ENCODE measurements at regions not wholly inside any gene's neighbourhood (a gene's known extent, or its start where the extent isn't known, plus 50 kb on each side); places are given as distances from the start of the nearest gene placed in this dataset.

DNA sequence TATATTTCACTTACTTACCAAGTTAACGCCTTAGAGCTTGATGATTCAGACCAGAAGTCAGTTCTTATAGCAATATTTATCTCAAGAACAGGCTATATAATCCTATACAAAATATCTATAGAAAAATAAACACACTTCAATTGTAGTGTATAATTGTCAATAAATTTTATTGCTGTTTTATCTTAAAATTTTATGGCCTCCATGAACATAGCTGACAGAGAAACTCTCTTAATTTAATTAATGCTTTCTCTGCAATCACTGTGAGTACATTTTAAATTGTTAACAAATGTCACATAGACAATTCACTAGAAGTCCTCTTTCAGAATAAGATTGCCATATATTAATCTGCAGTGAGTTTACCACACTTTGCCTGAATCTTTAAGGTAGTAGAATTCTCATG lies 178.6 kb downstream of the RFPL4B start:
- TF ChIP-seq, protein P1, sequence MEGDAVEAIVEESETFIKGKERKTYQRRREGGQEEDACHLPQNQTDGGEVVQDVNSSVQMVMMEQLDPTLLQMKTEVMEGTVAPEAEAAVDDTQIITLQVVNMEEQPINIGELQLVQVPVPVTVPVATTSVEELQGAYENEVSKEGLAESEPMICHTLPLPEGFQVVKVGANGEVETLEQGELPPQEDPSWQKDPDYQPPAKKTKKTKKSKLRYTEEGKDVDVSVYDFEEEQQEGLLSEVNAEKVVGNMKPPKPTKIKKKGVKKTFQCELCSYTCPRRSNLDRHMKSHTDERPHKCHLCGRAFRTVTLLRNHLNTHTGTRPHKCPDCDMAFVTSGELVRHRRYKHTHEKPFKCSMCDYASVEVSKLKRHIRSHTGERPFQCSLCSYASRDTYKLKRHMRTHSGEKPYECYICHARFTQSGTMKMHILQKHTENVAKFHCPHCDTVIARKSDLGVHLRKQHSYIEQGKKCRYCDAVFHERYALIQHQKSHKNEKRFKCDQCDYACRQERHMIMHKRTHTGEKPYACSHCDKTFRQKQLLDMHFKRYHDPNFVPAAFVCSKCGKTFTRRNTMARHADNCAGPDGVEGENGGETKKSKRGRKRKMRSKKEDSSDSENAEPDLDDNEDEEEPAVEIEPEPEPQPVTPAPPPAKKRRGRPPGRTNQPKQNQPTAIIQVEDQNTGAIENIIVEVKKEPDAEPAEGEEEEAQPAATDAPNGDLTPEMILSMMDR (IDR thresholded peaks at IDR 0.05), result no peak
- no peak for TF ChIP-seq FOXJ3 (CRISPR knock-in tag; IDR thresholded peaks at IDR 0.05)
- no peak for TF ChIP-seq SMC3 (IDR thresholded peaks at IDR 0.05; ENCODE audit: low read depth, low read length)
- no peak for TF ChIP-seq ELF1 (IDR thresholded peaks at IDR 0.05)
- TF ChIP-seq, protein P2, sequence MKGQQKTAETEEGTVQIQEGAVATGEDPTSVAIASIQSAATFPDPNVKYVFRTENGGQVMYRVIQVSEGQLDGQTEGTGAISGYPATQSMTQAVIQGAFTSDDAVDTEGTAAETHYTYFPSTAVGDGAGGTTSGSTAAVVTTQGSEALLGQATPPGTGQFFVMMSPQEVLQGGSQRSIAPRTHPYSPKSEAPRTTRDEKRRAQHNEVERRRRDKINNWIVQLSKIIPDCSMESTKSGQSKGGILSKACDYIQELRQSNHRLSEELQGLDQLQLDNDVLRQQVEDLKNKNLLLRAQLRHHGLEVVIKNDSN (IDR thresholded peaks at IDR 0.05; ENCODE audit: borderline replicate concordance, low read depth), result no peak
- TF ChIP-seq, protein P3, sequence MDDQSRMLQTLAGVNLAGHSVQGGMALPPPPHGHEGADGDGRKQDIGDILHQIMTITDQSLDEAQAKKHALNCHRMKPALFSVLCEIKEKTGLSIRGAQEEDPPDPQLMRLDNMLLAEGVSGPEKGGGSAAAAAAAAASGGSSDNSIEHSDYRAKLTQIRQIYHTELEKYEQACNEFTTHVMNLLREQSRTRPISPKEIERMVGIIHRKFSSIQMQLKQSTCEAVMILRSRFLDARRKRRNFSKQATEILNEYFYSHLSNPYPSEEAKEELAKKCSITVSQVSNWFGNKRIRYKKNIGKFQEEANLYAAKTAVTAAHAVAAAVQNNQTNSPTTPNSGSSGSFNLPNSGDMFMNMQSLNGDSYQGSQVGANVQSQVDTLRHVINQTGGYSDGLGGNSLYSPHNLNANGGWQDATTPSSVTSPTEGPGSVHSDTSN (IDR thresholded peaks at IDR 0.05), result no peak
- no peak for TF ChIP-seq RFX5 (IDR thresholded peaks at IDR 0.05; ENCODE audit: low read length)
- TF ChIP-seq MXI1 (IDR thresholded peaks at IDR 0.05; ENCODE audit: low read depth, low read length), result no peak
- TF ChIP-seq YY1 (IDR thresholded peaks at IDR 0.05; ENCODE audit: low read depth), result no peak

All from SK-N-SH (cell line).